Activated naive CD8-positive, alpha-beta T cell treated with anti-CD3 and anti-CD28 coated beads, Interleukin-2, amount 10 ng/mL, durations not matched to agents 7 days and 5 days (primary cell): ENCODE measurements at regions not wholly inside any gene's neighbourhood (a gene's known extent, or its start where the extent isn't known, plus 50 kb on each side); places are given as distances from the start of the nearest gene placed in this dataset.
"Not testable (repeated sequence)": the region's sequence is repeated elsewhere in the genome, so short reads cannot be mapped to it uniquely, and the experiment has no call there.

Experiments used
- ATAC-seq: fragments of 150-1000 bp; cut with Tn5 transposase; one replicate; pipeline ENCODE4 v1.10.0; 2021; ENCODE audit warnings: low read depth, moderate library complexity
- POLR2A ChIA-PET: fragments of 350-600 bp; sonication (Branson Sonifier 250); formaldehyde crosslinking; loops from one replicate; lab custom pipeline; 2021; ENCODE audit warnings: antibody characterized with exemption; lab: Charles Lee
- DNase-seq: peaks from one replicate; pipeline ENCODE4 v3.0.0; 2021
- H3K27ac Mint-ChIP-seq: one replicate; pipeline ENCODE4 v1.8.0; 2022; ENCODE audit warnings: mild to moderate bottlenecking, mixed read lengths
- H3K27me3 Mint-ChIP-seq: one replicate; pipeline ENCODE4 v1.8.0; 2022; ENCODE audit warnings: mild to moderate bottlenecking, moderate library complexity, mixed read lengths
- H3K36me3 Mint-ChIP-seq: one replicate; pipeline ENCODE4 v1.8.0; 2021; ENCODE audit warnings: mild to moderate bottlenecking, mixed read lengths
- H3K4me1 Mint-ChIP-seq: one replicate; pipeline ENCODE4 v1.8.0; 2021; ENCODE audit warnings: mixed read lengths
- H3K4me3 Mint-ChIP-seq: one replicate; pipeline ENCODE4 v1.8.0; 2022; ENCODE audit warnings: mild to moderate bottlenecking, moderate library complexity, mixed read lengths
- H3K9me3 Mint-ChIP-seq: one replicate; pipeline ENCODE4 v1.8.0; 2021; ENCODE audit warnings: mixed read lengths

- H3K9me3 Mint-ChIP-seq = no peaks in the 10 kb centered on the region
- H3K4me3 Mint-ChIP-seq = no peak overlapping the region
- H3K4me1 Mint-ChIP-seq = peaks cover 3% of the 10 kb centered on the region
- ATAC-seq = no peak
- POLR2A ChIA-PET = no interaction called here
- H3K27ac Mint-ChIP-seq = no peak overlapping the region
- DNase-seq = no peak
- no peaks in the 10 kb centered on the region for H3K27me3 Mint-ChIP-seq
- H3K36me3 Mint-ChIP-seq = no peaks in the 10 kb centered on the region
Measured at GRCh38 chr13:99740251-99740979, 231.2 kb downstream of the ZIC5 start.

- no peak overlapping the region for H3K4me3 Mint-ChIP-seq
- no peaks in the 10 kb centered on the region for H3K36me3 Mint-ChIP-seq
- no peak overlapping the region for H3K27ac Mint-ChIP-seq
- no peaks in the 10 kb centered on the region for H3K27me3 Mint-ChIP-seq
- POLR2A ChIA-PET = no interaction called here
- ATAC-seq (no peak), DNase-seq (no peak)
- H3K9me3 Mint-ChIP-seq = no peaks in the 10 kb centered on the region
- peaks cover 3% of the 10 kb centered on the region for H3K4me1 Mint-ChIP-seq
Measured at GRCh38 chr13:99738626-99739025, 232.9 kb downstream of the ZIC5 start.

GRCh38 chr13:99737481-99738245 is 233.9 kb downstream of the ZIC5 start:
- no peaks in the 10 kb centered on the region for H3K9me3 Mint-ChIP-seq
- no peak for DNase-seq
- H3K4me1 Mint-ChIP-seq = peaks cover 3% of the 10 kb centered on the region
- H3K27ac Mint-ChIP-seq = no peak overlapping the region
- POLR2A ChIA-PET = no interaction called here
- H3K36me3 Mint-ChIP-seq = no peaks in the 10 kb centered on the region
- H3K4me3 Mint-ChIP-seq = no peak overlapping the region
- ATAC-seq = no peak
- H3K27me3 Mint-ChIP-seq = no peaks in the 10 kb centered on the region

- H3K4me1 Mint-ChIP-seq = peaks cover 3% of the 10 kb centered on the region
- no peaks in the 10 kb centered on the region for H3K27me3 Mint-ChIP-seq
- no peaks in the 10 kb centered on the region for H3K36me3 Mint-ChIP-seq
- H3K9me3 Mint-ChIP-seq = no peaks in the 10 kb centered on the region
- no peak overlapping the region for H3K27ac Mint-ChIP-seq
- POLR2A ChIA-PET = no interaction called here
- ATAC-seq (no peak), DNase-seq (no peak)
- no peak overlapping the region for H3K4me3 Mint-ChIP-seq
Measured at GRCh38 chr13:99736541-99736940, 235.0 kb downstream of the ZIC5 start.

- Mint-ChIP-seq H3K4me1 (no peaks in the 10 kb centered on the region), H3K27ac (no peak overlapping the region), H3K9me3 (no peaks in the 10 kb centered on the region)
Measured at GRCh38 chr13:99734013-99734693, 232.9 kb downstream of the TM9SF2 start.

GRCh38 chr13:99733346-99733745 is 232.1 kb downstream of the TM9SF2 start:
- Mint-ChIP-seq H3K4me1 (no peaks in the 10 kb centered on the region), H3K27me3 (no peaks in the 10 kb centered on the region), H3K27ac (no peak overlapping the region), H3K4me3 (no peak overlapping the region), H3K36me3 (no peaks in the 10 kb centered on the region), H3K9me3 (no peaks in the 10 kb centered on the region)
- POLR2A ChIA-PET = no interaction called here
- ATAC-seq (no peak), DNase-seq (no peak)

More at GRCh38 chr13:99734013-99734693, 232.9 kb downstream of the TM9SF2 start:
- ATAC-seq (no peak), DNase-seq (no peak)
- POLR2A ChIA-PET = no interaction called here
- H3K4me3 Mint-ChIP-seq = no peak overlapping the region
- H3K27me3 Mint-ChIP-seq = no peaks in the 10 kb centered on the region
- no peaks in the 10 kb centered on the region for H3K36me3 Mint-ChIP-seq

- Mint-ChIP-seq H3K4me3 (no peak overlapping the region), H3K9me3 (no peaks in the 10 kb centered on the region), H3K4me1 (no peaks in the 10 kb centered on the region)
Measured at GRCh38 chr13:99731747-99732146, 230.5 kb downstream of the TM9SF2 start.

GRCh38 chr13:99730403-99730802 is 229.1 kb downstream of the TM9SF2 start:
- Mint-ChIP-seq H3K9me3 (no peaks in the 10 kb centered on the region), H3K27ac (no peak overlapping the region), H3K4me3 (no peak overlapping the region), H3K36me3 (no peaks in the 10 kb centered on the region), H3K27me3 (no peaks in the 10 kb centered on the region), H3K4me1 (no peaks in the 10 kb centered on the region)
- POLR2A ChIA-PET = no interaction called here
- DNase-seq (no peak), ATAC-seq (no peak)

More at GRCh38 chr13:99731747-99732146, 230.5 kb downstream of the TM9SF2 start:
- DNase-seq (no peak), ATAC-seq (no peak)
- POLR2A ChIA-PET = no interaction called here
- no peak overlapping the region for H3K27ac Mint-ChIP-seq
- H3K36me3 Mint-ChIP-seq = no peaks in the 10 kb centered on the region
- H3K27me3 Mint-ChIP-seq = no peaks in the 10 kb centered on the region

- Mint-ChIP-seq H3K4me3 (no peak overlapping the region), H3K27me3 (no peaks in the 10 kb centered on the region), H3K4me1 (no peaks in the 10 kb centered on the region), H3K27ac (no peak overlapping the region), H3K9me3 (no peaks in the 10 kb centered on the region), H3K36me3 (no peaks in the 10 kb centered on the region)
- POLR2A ChIA-PET = no interaction called here
- ATAC-seq (no peak), DNase-seq (no peak)
Measured at GRCh38 chr13:99729745-99730144, 228.5 kb downstream of the TM9SF2 start.

- H3K27me3 Mint-ChIP-seq, POLR2A ChIA-PET, H3K36me3 Mint-ChIP-seq, H3K27ac Mint-ChIP-seq, DNase-seq, H3K4me3 Mint-ChIP-seq, H3K4me1 Mint-ChIP-seq, H3K9me3 Mint-ChIP-seq, ATAC-seq: not testable (repeated sequence)
Measured at GRCh38 chr13:99727651-99728050, 226.4 kb downstream of the TM9SF2 start.

- Mint-ChIP-seq H3K27me3 (no peaks in the 10 kb centered on the region), H3K4me1 (peaks cover 2% of the 10 kb centered on the region)
Measured at GRCh38 chr13:99726282-99726894, 225.1 kb downstream of the TM9SF2 start.

GRCh38 chr13:99725644-99726043 is 224.4 kb downstream of the TM9SF2 start:
- Mint-ChIP-seq H3K9me3 (no peaks in the 10 kb centered on the region), H3K36me3 (no peaks in the 10 kb centered on the region), H3K27me3 (no peaks in the 10 kb centered on the region), H3K4me3 (no peak overlapping the region), H3K27ac (no peak overlapping the region), H3K4me1 (peaks cover 2% of the 10 kb centered on the region)
- no peak for ATAC-seq
- POLR2A ChIA-PET = no interaction called here
- no peak for DNase-seq

More at GRCh38 chr13:99726282-99726894, 225.1 kb downstream of the TM9SF2 start:
- POLR2A ChIA-PET = no interaction called here
- no peak overlapping the region for H3K27ac Mint-ChIP-seq
- H3K36me3 Mint-ChIP-seq = no peaks in the 10 kb centered on the region
- H3K9me3 Mint-ChIP-seq = no peaks in the 10 kb centered on the region
- no peak for DNase-seq
- ATAC-seq = no peak
- H3K4me3 Mint-ChIP-seq = no peak overlapping the region
